Nephron (organoid): ENCODE measurements at regions not wholly inside any gene's neighbourhood (a gene's known extent, or its start where the extent isn't known, plus 50 kb on each side); places are given as distances from the start of the nearest gene placed in this dataset.
A peak's percentile ranks its signal among the peaks of the same experiment; 100 is the strongest.

Source experiments
- H3K27ac Mint-ChIP-seq, 3 experiments: 2 replicates each; pipeline ENCODE4 v1.8.0; 2020; ENCODE audit warnings: mixed read lengths in 3 of 3, mild to moderate bottlenecking in 2 of 3, moderate library complexity in 1 of 3
- H3K27me3 Mint-ChIP-seq: 2 replicates; pipeline ENCODE4 v1.8.0; 2021; ENCODE audit warnings: low read depth, mild to moderate bottlenecking, moderate library complexity, mixed read lengths
- H3K36me3 Mint-ChIP-seq: 2 replicates; pipeline ENCODE4 v1.8.0; 2020; ENCODE audit warnings: low read depth, mixed read lengths
- H3K4me1 Mint-ChIP-seq: 2 replicates; pipeline ENCODE4 v1.8.0; 2020; ENCODE audit warnings: mixed read lengths
- H3K4me3 Mint-ChIP-seq, 3 experiments: 2 replicates each; pipeline ENCODE4 v1.8.0; 2020; ENCODE audit warnings: mild to moderate bottlenecking in 3 of 3, mixed read lengths in 3 of 3, moderate library complexity in 2 of 3
- H3K9me3 Mint-ChIP-seq: 2 replicates; pipeline ENCODE4 v1.8.0; 2020; ENCODE audit warnings: mixed read lengths
- CTCF ChIP-seq, 3 experiments: fragments of 200-600 bp; sonication (generic); IDR thresholded peaks; one replicate each; pipeline ENCODE4 v1.5.0; 2021; ENCODE audit warnings: antibody characterized with exemption in 3 of 3; ENCODE audit not compliant: unreplicated experiment in 3 of 3

- H3K36me3 Mint-ChIP-seq: no peaks in the 10 kb centered on the region
- no peak overlapping the region for H3K4me3 Mint-ChIP-seq
These were observed 951.6 kb downstream of the ANKRD7 start for GRCh38 chr7:119175911-119176627.

GRCh38 chr7:119177863-119178262, 953.4 kb downstream of the ANKRD7 start:
- Mint-ChIP-seq H3K27ac (peak overlapping the region; percentile 28 to 81 (median 58)), H3K36me3 (no peaks in the 10 kb centered on the region), H3K27me3 (no peaks in the 10 kb centered on the region), H3K4me3 (no peak overlapping the region), H3K4me1 (peaks cover 24% of the 10 kb centered on the region), H3K9me3 (peaks cover 4% of the 10 kb centered on the region)
- TF ChIP-seq CTCF (IDR thresholded peaks at IDR 0.05; ENCODE audit: unreplicated experiment in 3 of 3): no peak

More at GRCh38 chr7:119175911-119176627, 951.6 kb downstream of the ANKRD7 start:
- H3K27ac Mint-ChIP-seq: peak overlapping the region; percentile 15 to 52 (median 30)
- H3K9me3 Mint-ChIP-seq: no peaks in the 10 kb centered on the region
- peaks cover 24% of the 10 kb centered on the region for H3K4me1 Mint-ChIP-seq
- peak; percentile 82 to 88 (median 88) for TF ChIP-seq CTCF (IDR thresholded peaks at IDR 0.05; ENCODE audit: unreplicated experiment in 3 of 3)
- H3K27me3 Mint-ChIP-seq: no peaks in the 10 kb centered on the region

GRCh38 chr7:119184124-119184788, 959.8 kb downstream of the ANKRD7 start:
- no peaks in the 10 kb centered on the region for H3K36me3 Mint-ChIP-seq
- no peak overlapping the region for H3K27ac Mint-ChIP-seq
- H3K4me3 Mint-ChIP-seq: no peak overlapping the region
- H3K9me3 Mint-ChIP-seq: peaks cover 12% of the 10 kb centered on the region
- peaks cover 1% of the 10 kb centered on the region for H3K4me1 Mint-ChIP-seq
- no peak for TF ChIP-seq CTCF (IDR thresholded peaks at IDR 0.05; ENCODE audit: unreplicated experiment in 3 of 3)
- H3K27me3 Mint-ChIP-seq: no peaks in the 10 kb centered on the region

- Mint-ChIP-seq H3K27ac (no peak overlapping the region), H3K4me3 (no peak overlapping the region), H3K36me3 (no peaks in the 10 kb centered on the region), H3K9me3 (no peaks in the 10 kb centered on the region), H3K27me3 (peaks cover 6% of the 10 kb centered on the region), H3K4me1 (no peaks in the 10 kb centered on the region)
- no peak for TF ChIP-seq CTCF (IDR thresholded peaks at IDR 0.05; ENCODE audit: unreplicated experiment in 3 of 3)
These were observed 971.7 kb downstream of the ANKRD7 start for GRCh38 chr7:119196183-119196582.

- Mint-ChIP-seq H3K9me3 (no peaks in the 10 kb centered on the region), H3K36me3 (no peaks in the 10 kb centered on the region), H3K27ac (peak overlapping the region in 1 of 3 experiments; percentile 38), H3K27me3 (peaks cover 6% of the 10 kb centered on the region), H3K4me3 (no peak overlapping the region), H3K4me1 (no peaks in the 10 kb centered on the region)
- TF ChIP-seq CTCF (IDR thresholded peaks at IDR 0.05; ENCODE audit: unreplicated experiment in 3 of 3): no peak
These were observed 972.8 kb downstream of the ANKRD7 start for GRCh38 chr7:119197172-119197876.
